A204.1 (cell line): ENCODE measurements at regions not wholly inside any gene's neighbourhood (a gene's known extent, or its start where the extent isn't known, plus 50 kb on each side); places are given as distances from the start of the nearest gene placed in this dataset.
A peak's percentile ranks its signal among the peaks of the same experiment; 100 is the strongest.

Experiments used
- FAIRE-seq: peaks from 2 replicates; lab custom pipeline; 2012; peaks lifted over from hg19 to GRCh38; lab: Jason Lieb, UNC

GRCh38 chr9:129258823-129259301 is 80.8 kb upstream of the IER5L start:
- FAIRE-seq, result no peak

GRCh38 chr9:129258124-129258822 is 80.2 kb upstream of the IER5L start:
- FAIRE-seq, result no peak

- no peak for FAIRE-seq
These were observed 79.1 kb upstream of the IER5L start for GRCh38 chr9:129256959-129257713.

GRCh38 chr9:129254566-129255287 is 76.7 kb upstream of the IER5L start:
- FAIRE-seq, result no peak

- FAIRE-seq, result no peak
These were observed 75.8 kb upstream of the IER5L start for GRCh38 chr9:129253803-129254381.

GRCh38 chr9:129252937-129253802 is 75.1 kb upstream of the IER5L start:
- no peak for FAIRE-seq

GRCh38 chr9:129250786-129251185 is 72.7 kb upstream of the IER5L start:
- FAIRE-seq, result no peak

- FAIRE-seq, result no peak
These were observed 69.5 kb upstream of the IER5L start for GRCh38 chr9:129247285-129248153.

GRCh38 chr9:129245276-129245675 is 67.2 kb upstream of the IER5L start:
- no peak for FAIRE-seq

GRCh38 chr9:129242971-129243561 is 65.0 kb upstream of the IER5L start:
- FAIRE-seq, result no peak

GRCh38 chr9:129242191-129242941 is 64.3 kb upstream of the IER5L start:
- FAIRE-seq, result no peak

GRCh38 chr9:129241725-129242124 is 63.7 kb upstream of the IER5L start:
- no peak for FAIRE-seq

GRCh38 chr9:129240581-129241211 is 62.6 kb upstream of the IER5L start:
- no peak for FAIRE-seq

GRCh38 chr9:129239946-129240490 is 62.0 kb upstream of the IER5L start:
- FAIRE-seq, result peak; percentile 91

- no peak for FAIRE-seq
These were observed 59.7 kb upstream of the IER5L start for GRCh38 chr9:129237803-129238202.

- FAIRE-seq, result no peak
These were observed 59.1 kb upstream of the IER5L start for GRCh38 chr9:129237164-129237611.

GRCh38 chr9:129236441-129237145 is 58.5 kb upstream of the IER5L start:
- FAIRE-seq, result no peak

GRCh38 chr9:129235931-129236331 is 57.9 kb upstream of the IER5L start:
- no peak for FAIRE-seq
